GM12874 (cell line): ENCODE measurements at regions not wholly inside any gene's neighbourhood (a gene's known extent, or its start where the extent isn't known, plus 50 kb on each side); places are given as distances from the start of the nearest gene placed in this dataset.

Experiments used
- TF ChIP-seq, protein P1 (sequence below): IDR thresholded peaks from 2 replicates; pipeline ENCODE4 v1.5.1; 2011; ENCODE audit warnings: low read depth, mild to moderate bottlenecking, control low read depth, low read length, moderate library complexity; ENCODE audit not compliant: insufficient read depth

DNA sequence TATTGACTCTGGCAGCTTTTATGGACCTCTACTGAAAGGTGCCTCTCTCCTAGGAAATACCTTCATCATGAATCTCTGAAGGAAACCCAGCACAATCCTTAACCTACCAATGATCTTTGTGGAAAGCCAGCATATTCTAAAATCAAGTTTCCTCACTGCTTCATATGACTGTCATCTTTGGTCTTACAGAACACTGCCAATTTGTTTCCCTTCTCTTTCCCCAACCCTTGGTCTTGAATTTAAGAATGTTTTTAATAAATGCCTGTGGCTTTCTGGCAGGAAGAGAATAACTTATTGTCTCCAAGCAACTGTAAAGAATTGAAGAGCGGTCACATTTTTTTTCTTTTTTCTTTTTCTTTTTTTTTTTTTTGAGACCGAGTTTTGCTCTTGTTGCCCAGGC, 427.6 kb downstream of the IPO8 start:
- TF ChIP-seq, protein P1, sequence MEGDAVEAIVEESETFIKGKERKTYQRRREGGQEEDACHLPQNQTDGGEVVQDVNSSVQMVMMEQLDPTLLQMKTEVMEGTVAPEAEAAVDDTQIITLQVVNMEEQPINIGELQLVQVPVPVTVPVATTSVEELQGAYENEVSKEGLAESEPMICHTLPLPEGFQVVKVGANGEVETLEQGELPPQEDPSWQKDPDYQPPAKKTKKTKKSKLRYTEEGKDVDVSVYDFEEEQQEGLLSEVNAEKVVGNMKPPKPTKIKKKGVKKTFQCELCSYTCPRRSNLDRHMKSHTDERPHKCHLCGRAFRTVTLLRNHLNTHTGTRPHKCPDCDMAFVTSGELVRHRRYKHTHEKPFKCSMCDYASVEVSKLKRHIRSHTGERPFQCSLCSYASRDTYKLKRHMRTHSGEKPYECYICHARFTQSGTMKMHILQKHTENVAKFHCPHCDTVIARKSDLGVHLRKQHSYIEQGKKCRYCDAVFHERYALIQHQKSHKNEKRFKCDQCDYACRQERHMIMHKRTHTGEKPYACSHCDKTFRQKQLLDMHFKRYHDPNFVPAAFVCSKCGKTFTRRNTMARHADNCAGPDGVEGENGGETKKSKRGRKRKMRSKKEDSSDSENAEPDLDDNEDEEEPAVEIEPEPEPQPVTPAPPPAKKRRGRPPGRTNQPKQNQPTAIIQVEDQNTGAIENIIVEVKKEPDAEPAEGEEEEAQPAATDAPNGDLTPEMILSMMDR: no peak

- TF ChIP-seq, protein P1: no peak
These were observed 432.2 kb downstream of the IPO8 start for GRCh38 chr12:30263434-30263833.

DNA sequence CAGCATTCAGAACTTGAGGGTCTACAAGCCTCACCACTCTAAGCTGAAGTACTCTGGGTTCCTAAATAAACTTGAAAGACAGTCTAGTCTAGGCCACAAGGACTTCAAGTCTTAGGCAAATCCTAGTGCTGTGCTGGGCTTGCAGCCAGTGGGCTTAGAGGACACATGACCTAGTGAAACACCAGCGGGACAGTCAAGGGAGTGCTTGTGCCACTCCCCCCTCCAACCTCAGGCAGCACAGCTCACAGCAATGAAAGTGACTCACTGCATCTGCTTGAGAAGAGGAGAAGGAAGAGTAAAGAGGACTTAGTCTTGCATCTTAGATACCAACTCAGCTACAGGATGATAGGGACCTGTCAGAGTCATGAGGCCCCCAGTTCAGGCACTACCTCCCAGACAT, 438.1 kb downstream of the IPO8 start:
- TF ChIP-seq, protein P1: no peak

DNA sequence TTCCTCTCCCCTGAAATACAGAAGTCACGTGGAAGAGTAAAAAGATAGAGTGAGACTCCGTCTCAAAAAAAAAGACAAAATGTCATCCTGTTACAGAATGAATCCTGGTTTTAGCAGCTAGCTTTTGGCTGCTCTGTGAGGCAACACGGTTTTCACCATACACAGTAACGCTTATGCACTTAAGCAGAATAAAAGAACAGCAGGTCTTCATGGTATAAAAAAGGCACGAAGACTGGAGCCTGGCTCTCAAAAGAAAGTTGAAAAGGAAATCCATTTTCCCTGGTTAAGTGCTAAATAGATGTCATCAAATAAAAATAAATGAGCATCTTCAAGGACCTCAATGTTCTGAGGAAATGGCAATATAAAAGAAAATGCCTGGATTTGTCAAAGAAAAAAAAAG, 444.1 kb downstream of the IPO8 start:
- TF ChIP-seq, protein P1: no peak

- TF ChIP-seq, protein P1: no peak
These were observed 452.2 kb downstream of the IPO8 start for GRCh38 chr12:30243426-30243825.

GRCh38 chr12:30219047-30219446, 435.3 kb upstream of the TMTC1 start:
- TF ChIP-seq, protein P1: no peak

DNA sequence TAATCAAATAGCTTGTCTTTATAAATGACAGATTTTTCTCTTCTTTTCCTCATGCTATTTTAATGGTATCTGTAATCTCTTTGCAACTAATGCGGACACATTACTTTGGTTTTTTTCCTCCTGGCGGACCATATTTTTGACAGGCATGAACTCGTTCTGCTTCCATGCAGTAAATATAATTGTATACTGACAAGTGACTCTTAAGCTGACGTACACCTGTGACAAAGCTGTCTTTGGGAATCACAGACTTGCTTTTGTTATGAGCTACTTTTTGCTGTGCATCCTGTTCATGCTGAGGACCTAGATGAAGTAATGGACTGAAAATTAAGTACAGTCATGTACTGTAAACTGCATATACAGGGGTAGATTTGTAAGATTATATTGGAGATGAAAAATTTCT, 434.3 kb upstream of the TMTC1 start:
- TF ChIP-seq, protein P1: no peak

DNA sequence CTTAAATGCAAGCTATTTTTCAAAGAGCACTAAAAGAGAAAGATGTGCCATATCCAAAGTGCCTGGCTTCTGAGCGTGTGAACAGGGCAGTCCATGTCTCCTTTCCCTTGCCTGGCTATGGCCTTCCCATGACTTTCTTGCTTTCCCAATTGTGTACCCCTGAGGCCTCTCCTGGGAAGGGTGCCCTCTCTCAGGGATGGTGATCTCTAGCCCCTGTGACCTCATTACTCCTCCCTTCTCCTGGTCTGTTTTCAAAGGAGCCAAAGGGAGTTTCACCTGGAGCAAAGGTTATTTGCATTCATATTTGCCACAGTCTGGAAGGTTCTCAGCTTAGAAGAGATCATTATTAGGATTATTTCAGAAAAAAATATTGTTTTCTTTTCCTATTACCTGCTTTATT, 429.4 kb upstream of the TMTC1 start:
- TF ChIP-seq, protein P1: no peak
